Peyer's patch (tissue), 4 donors: ENCODE measurements at regions not wholly inside any gene's neighbourhood (a gene's known extent, or its start where the extent isn't known, plus 50 kb on each side); places are given as distances from the start of the nearest gene placed in this dataset.
"Not testable (repeated sequence)": the region's sequence is repeated elsewhere in the genome, so short reads cannot be mapped to it uniquely, and the experiment has no call there.

Source experiments
- DNase-seq, 3 donors: peaks; one replicate each; pipeline ENCODE4 v3.0.0-alpha.2; 2017 to 2019
- H3K27ac ChIP-seq, 4 donors: fragments of 200-600 bp; sonication (generic); one replicate each; pipeline ENCODE4 v1.5.1; 2016 to 2019
- H3K27me3 ChIP-seq, 2 donors: fragments of 200-600 bp; sonication (generic); one replicate each; pipeline ENCODE4 v1.5.1; 2019
- H3K36me3 ChIP-seq, 3 donors: fragments of 200-600 bp; sonication (generic); one replicate each; pipeline ENCODE4 v1.5.1; 2016 to 2019
- H3K4me1 ChIP-seq, 4 donors: fragments of 200-600 bp; sonication (generic); one replicate each; pipeline ENCODE4 v1.5.1; 2016 to 2019
- H3K4me3 ChIP-seq, 4 donors: fragments of 200-600 bp; sonication (generic); 1 replicate in 3 of 4; 2 replicates in 1 of 4; pipeline ENCODE4 v1.5.1; 2016 to 2019; ENCODE audit warnings: mild to moderate bottlenecking in 1 of 4
- H3K9me3 ChIP-seq, 4 donors: fragments of 200-600 bp; sonication (generic); one replicate each; pipeline ENCODE4 v1.5.1; 2016 to 2019; ENCODE audit warnings: mild to moderate bottlenecking in 1 of 4
- CTCF ChIP-seq, 6 experiments: fragments of 450-650 bp in 4 of 6; fragments of 200-600 bp in 2 of 6; sonication (generic) in 1 of 6; IDR thresholded peaks; one replicate each; pipeline ENCODE4 v1.5.1; 2017 to 2019; ENCODE audit warnings: antibody characterized with exemption in 6 of 6, mild to moderate bottlenecking in 3 of 6, moderate library complexity in 1 of 6
- POLR2A ChIP-seq, 2 donors: fragments of 450-650 bp; IDR thresholded peaks; one replicate each; pipeline ENCODE4 v1.5.1; 2017; ENCODE audit warnings: antibody characterized with exemption in 2 of 2, mild to moderate bottlenecking in 2 of 2, moderate library complexity in 2 of 2

- no peak overlapping the region for H3K4me3 ChIP-seq
- no peaks in the 10 kb centered on the region for H3K36me3 ChIP-seq
- no peak for DNase-seq
- H3K9me3 ChIP-seq: no peaks in the 10 kb centered on the region
- H3K27ac ChIP-seq: no peak overlapping the region
- H3K27me3 ChIP-seq: no peaks in the 10 kb centered on the region
- no peaks in the 10 kb centered on the region for H3K4me1 ChIP-seq
- no peak for TF ChIP-seq POLR2A (IDR thresholded peaks at IDR 0.05)
- TF ChIP-seq CTCF (IDR thresholded peaks at IDR 0.05): no peak
Measured at GRCh38 chr5:40227366-40227765, 452.3 kb upstream of the PTGER4 start.

DNA sequence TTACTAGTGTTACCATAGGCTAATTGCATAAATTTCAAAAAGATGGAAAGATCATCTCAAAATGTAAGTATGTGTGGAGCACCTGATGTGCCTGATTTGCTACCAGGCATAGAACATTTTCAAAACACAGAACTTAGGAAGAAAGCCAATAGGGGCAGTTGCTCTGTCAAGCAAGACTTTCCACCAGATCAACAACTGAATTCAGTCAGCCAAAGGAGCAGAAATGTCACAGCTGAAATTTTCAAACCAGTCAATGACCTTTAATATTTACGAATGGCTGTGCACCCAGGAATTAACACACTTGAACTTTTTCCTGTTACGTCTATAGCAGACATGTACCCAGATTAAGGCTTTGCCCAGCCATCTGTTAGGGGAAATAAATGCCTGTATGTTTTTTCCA lies 452.8 kb upstream of the PTGER4 start:
- Histone ChIP-seq H3K9me3 (no peaks in the 10 kb centered on the region), H3K4me1 (no peaks in the 10 kb centered on the region), H3K36me3 (no peaks in the 10 kb centered on the region), H3K4me3 (no peak overlapping the region), H3K27me3 (no peaks in the 10 kb centered on the region), H3K27ac (no peak overlapping the region)
- no peak for DNase-seq
- TF ChIP-seq CTCF (IDR thresholded peaks at IDR 0.05) (no peak), POLR2A (IDR thresholded peaks at IDR 0.05) (no peak)

- not testable (repeated sequence) for H3K4me3 ChIP-seq, H3K4me1 ChIP-seq, H3K27me3 ChIP-seq, H3K27ac ChIP-seq, H3K36me3 ChIP-seq, H3K9me3 ChIP-seq, DNase-seq
Measured at GRCh38 chr5:40225147-40225546, 454.6 kb upstream of the PTGER4 start.

- Histone ChIP-seq H3K27me3 (no peaks in the 10 kb centered on the region), H3K36me3 (no peaks in the 10 kb centered on the region), H3K9me3 (no peaks in the 10 kb centered on the region), H3K27ac (no peak overlapping the region), H3K4me3 (no peak overlapping the region), H3K4me1 (no peaks in the 10 kb centered on the region)
- no peak for TF ChIP-seq CTCF (IDR thresholded peaks at IDR 0.05)
- TF ChIP-seq POLR2A (IDR thresholded peaks at IDR 0.05): no peak
- DNase-seq: no peak
Measured at GRCh38 chr5:40224421-40224820, 455.3 kb upstream of the PTGER4 start.

- H3K27ac ChIP-seq: no peak overlapping the region
- H3K36me3 ChIP-seq: no peaks in the 10 kb centered on the region
- no peak for DNase-seq
- no peak overlapping the region for H3K4me3 ChIP-seq
- TF ChIP-seq POLR2A (IDR thresholded peaks at IDR 0.05) (no peak), CTCF (IDR thresholded peaks at IDR 0.05) (no peak)
- no peaks in the 10 kb centered on the region for H3K9me3 ChIP-seq
- no peaks in the 10 kb centered on the region for H3K4me1 ChIP-seq
- no peaks in the 10 kb centered on the region for H3K27me3 ChIP-seq
Measured at GRCh38 chr5:40223884-40224402, 455.8 kb upstream of the PTGER4 start.

DNA sequence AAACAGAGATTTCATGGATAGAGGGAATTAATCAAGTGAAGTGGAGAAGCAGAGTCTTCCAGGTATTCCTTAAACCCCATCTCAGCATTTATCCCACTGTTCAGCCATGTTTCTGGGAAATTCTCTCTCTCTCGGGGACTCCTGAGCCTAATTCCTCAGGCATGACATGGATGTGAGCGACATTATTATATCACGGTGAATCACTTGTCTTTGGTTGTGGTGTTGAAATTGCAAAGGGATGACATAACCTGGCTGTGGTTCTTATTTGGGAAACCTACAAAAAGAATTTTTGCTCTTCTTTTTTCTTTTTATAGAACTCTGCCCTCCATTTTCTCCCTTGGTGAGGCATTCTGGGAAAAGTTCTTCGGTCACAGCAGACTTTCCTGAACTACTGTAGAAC lies 457.9 kb upstream of the PTGER4 start:
- no peaks in the 10 kb centered on the region for H3K4me1 ChIP-seq
- TF ChIP-seq CTCF (IDR thresholded peaks at IDR 0.05) (no peak), POLR2A (IDR thresholded peaks at IDR 0.05) (no peak)
- no peaks in the 10 kb centered on the region for H3K9me3 ChIP-seq
- H3K36me3 ChIP-seq: no peaks in the 10 kb centered on the region
- H3K27ac ChIP-seq: no peak overlapping the region
- H3K4me3 ChIP-seq: no peak overlapping the region
- H3K27me3 ChIP-seq: no peaks in the 10 kb centered on the region
- DNase-seq: no peak
